Epithelial cell of esophagus (primary cell): ENCODE measurements at regions not wholly inside any gene's neighbourhood (a gene's known extent, or its start where the extent isn't known, plus 50 kb on each side); places are given as distances from the start of the nearest gene placed in this dataset.

ENCODE experiments used
- DNase-seq: peaks from one replicate; pipeline ENCODE4 v3.0.0; 2010; ENCODE audit warnings: low read depth
- H3K4me3 ChIP-seq: 2 replicates; pipeline ENCODE4 v1.5.1; 2011; ENCODE audit warnings: mild to moderate bottlenecking, low read length, control low read depth
- CTCF ChIP-seq: IDR thresholded peaks from 2 replicates; pipeline ENCODE4 v1.5.1; 2011; ENCODE audit warnings: low read depth, mild to moderate bottlenecking, low read length, control low read depth, inconsistent platforms; ENCODE audit not compliant: insufficient read depth; ENCODE audit errors: missing control alignments

DNA sequence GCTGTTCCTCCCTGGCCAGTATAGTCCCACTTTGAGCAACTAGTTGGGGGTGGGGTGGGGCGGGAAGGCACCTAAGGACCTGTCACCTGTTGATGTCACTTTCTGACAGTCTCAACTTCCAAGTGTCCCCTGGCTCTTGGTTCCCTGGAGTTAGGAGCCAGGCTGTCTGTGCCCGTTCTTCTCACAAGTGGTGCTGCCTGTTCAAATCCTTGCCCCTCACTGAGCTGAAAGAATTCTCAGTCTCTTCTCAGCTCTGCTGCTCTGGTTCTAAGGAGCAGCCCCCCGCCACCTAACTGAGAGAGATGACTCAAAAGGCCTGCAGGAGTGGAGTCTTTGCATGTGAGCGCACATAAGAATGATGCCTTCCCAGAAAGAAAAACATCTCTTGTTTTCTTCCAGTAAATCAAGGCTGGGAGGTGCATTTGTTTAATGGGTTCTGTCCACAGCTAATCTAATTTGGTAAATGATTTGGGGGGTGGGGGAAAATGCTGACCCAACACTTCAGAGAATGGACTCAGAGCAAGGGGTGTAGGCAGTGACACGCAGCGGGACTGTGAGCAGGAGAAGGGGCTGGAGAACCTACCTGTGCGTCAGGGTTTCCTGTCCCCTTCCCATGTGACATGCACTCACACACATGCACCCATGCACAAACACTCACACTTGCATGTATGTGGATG, 78.2 kb upstream of the NLRP1 start:
- no peak for DNase-seq
- no peak overlapping the region for H3K4me3 ChIP-seq
- TF ChIP-seq CTCF: no peak

DNA sequence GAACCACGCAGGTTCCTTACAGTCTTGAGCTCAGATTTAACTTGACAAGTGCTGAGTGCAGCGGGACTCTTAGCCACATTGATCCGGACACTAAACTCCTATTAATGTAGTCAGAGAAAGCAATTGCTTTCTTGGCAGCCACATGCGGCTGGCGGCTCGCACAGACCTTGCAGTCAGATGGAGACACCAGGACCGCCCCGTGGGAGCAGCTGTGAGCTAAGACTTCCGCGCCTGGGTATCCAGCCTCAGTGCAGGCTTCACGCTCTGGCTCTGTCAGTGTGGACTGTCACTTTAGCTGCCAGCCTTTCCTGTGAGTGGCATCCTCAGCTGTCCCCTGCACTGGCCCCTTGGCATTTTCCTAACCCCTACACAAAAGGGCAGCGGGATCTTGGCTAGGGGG, 80.9 kb upstream of the NLRP1 start:
- no peak for DNase-seq
- H3K4me3 ChIP-seq: no peak overlapping the region
- no peak for TF ChIP-seq CTCF

- no peak overlapping the region for H3K4me3 ChIP-seq
- TF ChIP-seq CTCF: no peak
- no peak for DNase-seq
These were observed 83.6 kb upstream of the NLRP1 start for GRCh38 chr17:5667871-5668270.

DNA sequence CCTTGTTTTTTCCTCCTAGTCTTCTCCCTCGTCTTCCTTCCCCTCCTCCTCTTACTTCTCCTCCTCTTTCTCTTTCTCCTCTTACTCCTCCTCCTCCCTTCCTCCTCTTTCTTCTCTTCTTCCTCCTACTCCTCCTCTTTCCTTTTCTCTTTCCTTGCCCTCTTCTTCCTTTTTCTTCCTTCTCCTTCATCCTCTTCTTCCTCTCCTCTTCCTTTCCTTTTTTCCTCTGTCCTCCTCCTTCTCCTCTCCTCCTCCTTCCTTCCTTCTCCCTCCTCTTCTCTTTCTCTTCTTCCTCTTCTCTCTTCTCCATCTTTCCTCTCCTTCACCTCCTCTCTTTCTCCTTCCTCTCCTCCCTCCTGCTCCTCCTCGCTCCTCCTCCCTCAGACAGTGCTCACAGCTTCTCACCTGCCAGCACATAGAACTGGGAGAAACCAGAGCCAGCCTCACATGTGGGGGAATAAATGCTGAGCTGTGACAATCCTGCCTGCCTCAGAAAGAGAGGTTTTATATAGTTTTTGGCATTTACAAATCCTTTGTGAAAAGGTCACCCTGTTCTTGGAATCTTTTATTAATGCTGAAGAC, 84.3 kb upstream of the NLRP1 start:
- no peak overlapping the region for H3K4me3 ChIP-seq
- DNase-seq: no peak
- no peak for TF ChIP-seq CTCF

DNA sequence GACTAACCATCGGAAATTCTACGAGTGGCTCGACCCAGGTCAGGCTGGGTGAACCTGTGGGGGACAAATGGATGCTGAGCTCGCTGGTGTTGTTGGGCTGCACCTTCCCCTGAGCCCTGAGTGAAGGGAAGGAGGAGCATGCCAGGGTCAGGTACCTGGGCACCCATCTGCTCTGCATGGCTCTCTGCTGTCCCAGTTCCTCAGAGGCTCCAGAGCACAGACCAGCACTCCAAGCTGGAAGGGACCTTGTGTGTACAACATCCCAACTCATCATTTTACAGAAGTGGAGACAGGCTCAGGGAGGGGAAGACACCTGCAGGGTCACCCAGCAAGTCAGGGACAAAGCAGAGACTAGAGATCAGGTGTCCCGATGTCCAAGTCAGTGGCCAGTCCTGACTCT, 84.9 kb upstream of the NLRP1 start:
- no peak for TF ChIP-seq CTCF
- no peak overlapping the region for H3K4me3 ChIP-seq
- no peak for DNase-seq

DNA sequence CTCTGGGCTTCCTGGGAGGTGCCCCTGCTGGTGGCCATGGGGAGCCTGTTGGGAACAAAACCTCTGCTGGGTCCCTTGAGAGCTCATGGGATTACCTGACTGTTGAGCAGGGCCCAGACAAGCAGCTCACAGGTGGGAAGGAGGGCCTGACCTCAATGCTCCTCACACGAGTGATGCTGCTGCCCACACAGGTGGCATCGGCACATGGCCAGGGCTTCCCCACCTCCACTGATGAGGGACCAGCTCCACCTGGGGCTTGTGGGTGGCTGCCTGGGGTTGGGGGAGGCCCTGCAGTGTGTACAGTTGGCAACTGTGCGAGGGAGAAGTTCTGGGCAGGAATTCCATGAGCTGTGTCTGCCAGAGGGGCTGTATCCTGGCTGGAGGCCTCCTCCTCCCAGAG, 87.8 kb upstream of the NLRP1 start:
- no peak overlapping the region for H3K4me3 ChIP-seq
- no peak for TF ChIP-seq CTCF
- DNase-seq: no peak
